ENCODE measurements at regions not wholly inside any gene's neighbourhood (a gene's known extent, or its start where the extent isn't known, plus 50 kb on each side); places are given as distances from the start of the nearest gene placed in this dataset.

GRCh38 chr10:121036431-121036830 is 185.3 kb downstream of the WDR11 start:
- DNase-seq, result no peak

GRCh38 chr10:121041499-121041898 is 190.3 kb downstream of the WDR11 start:
- no peak for DNase-seq

GRCh38 chr10:121041906-121042305 is 190.7 kb downstream of the WDR11 start:
- DNase-seq, result no peak

- no peak for DNase-seq
Observed at GRCh38 chr10:121042342-121042741, 191.2 kb downstream of the WDR11 start.

- DNase-seq, result no peak
Observed at GRCh38 chr10:121043124-121043849, 192.1 kb downstream of the WDR11 start.

GRCh38 chr10:121048749-121049148 is 197.6 kb downstream of the WDR11 start:
- no peak for DNase-seq

GRCh38 chr10:121049489-121049888 is 198.3 kb downstream of the WDR11 start:
- no peak for DNase-seq

- DNase-seq, result no peak
Observed at GRCh38 chr10:121049923-121050322, 198.8 kb downstream of the WDR11 start.

- no peak for DNase-seq
Observed at GRCh38 chr10:121051171-121051570, 200.0 kb downstream of the WDR11 start.

- no peak for DNase-seq
Observed at GRCh38 chr10:121051696-121052279, 200.6 kb downstream of the WDR11 start.

GRCh38 chr10:121053151-121053550 is 202.0 kb downstream of the WDR11 start:
- DNase-seq, result no peak

- DNase-seq, result no peak
Observed at GRCh38 chr10:121054874-121055273, 203.7 kb downstream of the WDR11 start.

- no peak for DNase-seq
Observed at GRCh38 chr10:121057269-121057668, 206.1 kb downstream of the WDR11 start.

GRCh38 chr10:121058082-121058481 is 206.9 kb downstream of the WDR11 start:
- no peak for DNase-seq

GRCh38 chr10:121059351-121059750 is 208.2 kb downstream of the WDR11 start:
- peak; percentile 22 for DNase-seq

GRCh38 chr10:121062115-121062514 is 211.0 kb downstream of the WDR11 start:
- no peak for DNase-seq

GRCh38 chr10:121063744-121064143 is 212.6 kb downstream of the WDR11 start:
- no peak for DNase-seq

GRCh38 chr10:121064491-121064890 is 213.3 kb downstream of the WDR11 start:
- no peak for DNase-seq

GRCh38 chr10:121065330-121065729 is 214.2 kb downstream of the WDR11 start:
- no peak for DNase-seq

- DNase-seq, result no peak
Observed at GRCh38 chr10:121069061-121069850, 218.1 kb downstream of the WDR11 start.

- DNase-seq, result no peak
Observed at GRCh38 chr10:121070275-121071070, 219.3 kb downstream of the WDR11 start.

- DNase-seq, result no peak
Observed at GRCh38 chr10:121071901-121072300, 220.7 kb downstream of the WDR11 start.

GRCh38 chr10:121073728-121074127 is 222.6 kb downstream of the WDR11 start:
- no peak for DNase-seq

Measured in NCI-H1694 treated with DMSO at 0.1 percent for 48 hours (cell line).